ENCODE measurements at regions not wholly inside any gene's neighbourhood (a gene's known extent, or its start where the extent isn't known, plus 50 kb on each side); places are given as distances from the start of the nearest gene placed in this dataset.

DNA sequence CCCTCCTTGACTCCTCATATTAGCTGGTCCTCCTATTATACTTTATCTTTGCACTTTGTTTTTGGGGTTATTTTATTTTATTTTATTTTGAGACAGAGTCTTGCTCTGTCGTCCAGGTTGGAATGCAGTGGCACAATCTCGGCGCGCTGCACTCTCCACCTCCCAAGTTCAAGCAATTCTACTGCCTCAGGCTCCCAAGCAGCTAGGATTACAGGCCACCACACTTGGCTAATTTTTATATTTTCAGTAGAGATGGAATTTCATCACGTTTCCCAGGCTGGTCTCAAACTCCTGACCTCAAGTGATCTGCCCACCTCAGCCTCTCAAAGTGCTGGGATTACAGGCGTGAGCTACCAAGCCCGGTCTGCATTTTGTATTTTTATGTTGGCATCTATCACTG, 126.7 kb downstream of the FOXB1 start:
- TF ChIP-seq EGR1 (IDR thresholded peaks at IDR 0.05; ENCODE audit: low read depth in 2 of 2) (no peak), RAD21 (IDR thresholded peaks at IDR 0.05) (no peak), NR2F2 (IDR thresholded peaks at IDR 0.05) (no peak), YY1 (IDR thresholded peaks at IDR 0.05) (no peak), HNF4G (IDR thresholded peaks at IDR 0.05) (no peak), HNF4A (conservative IDR thresholded peaks at IDR 0.05) (no peak), TAF1 (conservative IDR thresholded peaks at IDR 0.05) (no peak)
- TF ChIP-seq, protein P1, sequence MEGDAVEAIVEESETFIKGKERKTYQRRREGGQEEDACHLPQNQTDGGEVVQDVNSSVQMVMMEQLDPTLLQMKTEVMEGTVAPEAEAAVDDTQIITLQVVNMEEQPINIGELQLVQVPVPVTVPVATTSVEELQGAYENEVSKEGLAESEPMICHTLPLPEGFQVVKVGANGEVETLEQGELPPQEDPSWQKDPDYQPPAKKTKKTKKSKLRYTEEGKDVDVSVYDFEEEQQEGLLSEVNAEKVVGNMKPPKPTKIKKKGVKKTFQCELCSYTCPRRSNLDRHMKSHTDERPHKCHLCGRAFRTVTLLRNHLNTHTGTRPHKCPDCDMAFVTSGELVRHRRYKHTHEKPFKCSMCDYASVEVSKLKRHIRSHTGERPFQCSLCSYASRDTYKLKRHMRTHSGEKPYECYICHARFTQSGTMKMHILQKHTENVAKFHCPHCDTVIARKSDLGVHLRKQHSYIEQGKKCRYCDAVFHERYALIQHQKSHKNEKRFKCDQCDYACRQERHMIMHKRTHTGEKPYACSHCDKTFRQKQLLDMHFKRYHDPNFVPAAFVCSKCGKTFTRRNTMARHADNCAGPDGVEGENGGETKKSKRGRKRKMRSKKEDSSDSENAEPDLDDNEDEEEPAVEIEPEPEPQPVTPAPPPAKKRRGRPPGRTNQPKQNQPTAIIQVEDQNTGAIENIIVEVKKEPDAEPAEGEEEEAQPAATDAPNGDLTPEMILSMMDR (IDR thresholded peaks at IDR 0.05; ENCODE audit: low read depth, low read length, missing input control), result no peak
- TF ChIP-seq, protein P2, sequence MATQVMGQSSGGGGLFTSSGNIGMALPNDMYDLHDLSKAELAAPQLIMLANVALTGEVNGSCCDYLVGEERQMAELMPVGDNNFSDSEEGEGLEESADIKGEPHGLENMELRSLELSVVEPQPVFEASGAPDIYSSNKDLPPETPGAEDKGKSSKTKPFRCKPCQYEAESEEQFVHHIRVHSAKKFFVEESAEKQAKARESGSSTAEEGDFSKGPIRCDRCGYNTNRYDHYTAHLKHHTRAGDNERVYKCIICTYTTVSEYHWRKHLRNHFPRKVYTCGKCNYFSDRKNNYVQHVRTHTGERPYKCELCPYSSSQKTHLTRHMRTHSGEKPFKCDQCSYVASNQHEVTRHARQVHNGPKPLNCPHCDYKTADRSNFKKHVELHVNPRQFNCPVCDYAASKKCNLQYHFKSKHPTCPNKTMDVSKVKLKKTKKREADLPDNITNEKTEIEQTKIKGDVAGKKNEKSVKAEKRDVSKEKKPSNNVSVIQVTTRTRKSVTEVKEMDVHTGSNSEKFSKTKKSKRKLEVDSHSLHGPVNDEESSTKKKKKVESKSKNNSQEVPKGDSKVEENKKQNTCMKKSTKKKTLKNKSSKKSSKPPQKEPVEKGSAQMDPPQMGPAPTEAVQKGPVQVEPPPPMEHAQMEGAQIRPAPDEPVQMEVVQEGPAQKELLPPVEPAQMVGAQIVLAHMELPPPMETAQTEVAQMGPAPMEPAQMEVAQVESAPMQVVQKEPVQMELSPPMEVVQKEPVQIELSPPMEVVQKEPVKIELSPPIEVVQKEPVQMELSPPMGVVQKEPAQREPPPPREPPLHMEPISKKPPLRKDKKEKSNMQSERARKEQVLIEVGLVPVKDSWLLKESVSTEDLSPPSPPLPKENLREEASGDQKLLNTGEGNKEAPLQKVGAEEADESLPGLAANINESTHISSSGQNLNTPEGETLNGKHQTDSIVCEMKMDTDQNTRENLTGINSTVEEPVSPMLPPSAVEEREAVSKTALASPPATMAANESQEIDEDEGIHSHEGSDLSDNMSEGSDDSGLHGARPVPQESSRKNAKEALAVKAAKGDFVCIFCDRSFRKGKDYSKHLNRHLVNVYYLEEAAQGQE (IDR thresholded peaks at IDR 0.05), result no peak
- TF ChIP-seq, protein P3, sequence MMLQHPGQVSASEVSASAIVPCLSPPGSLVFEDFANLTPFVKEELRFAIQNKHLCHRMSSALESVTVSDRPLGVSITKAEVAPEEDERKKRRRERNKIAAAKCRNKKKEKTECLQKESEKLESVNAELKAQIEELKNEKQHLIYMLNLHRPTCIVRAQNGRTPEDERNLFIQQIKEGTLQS (IDR thresholded peaks at IDR 0.05), result no peak
